Fibroblast of upper back skin (primary cell): ENCODE measurements at regions not wholly inside any gene's neighbourhood (a gene's known extent, or its start where the extent isn't known, plus 50 kb on each side); places are given as distances from the start of the nearest gene placed in this dataset.
"Not testable (repeated sequence)": the region's sequence is repeated elsewhere in the genome, so short reads cannot be mapped to it uniquely, and the experiment has no call there.

ENCODE experiments used
- DNase-seq: peaks from one replicate; pipeline ENCODE4 v3.0.0-alpha.2; 2013

DNA sequence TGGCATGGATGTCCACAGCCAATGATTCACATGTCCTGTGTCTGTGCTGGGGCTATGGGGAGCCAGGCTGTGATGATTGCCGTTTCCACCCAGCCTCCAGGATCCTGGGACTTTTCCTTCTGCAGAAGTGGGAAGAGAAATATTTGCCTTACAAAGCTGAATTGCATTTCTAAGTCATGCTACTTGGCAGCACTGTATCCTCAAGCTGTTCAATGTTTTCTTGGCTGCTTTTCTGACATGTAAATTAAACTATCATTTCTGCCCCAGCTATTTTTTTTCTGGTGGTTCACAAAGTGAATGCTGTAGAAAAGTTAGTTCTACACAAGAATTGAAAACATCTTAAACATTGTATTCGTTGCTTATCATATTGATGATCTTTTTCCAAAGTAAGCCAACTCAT lies 51.9 kb upstream of the TCERG1L start:
- no peak for DNase-seq

DNA sequence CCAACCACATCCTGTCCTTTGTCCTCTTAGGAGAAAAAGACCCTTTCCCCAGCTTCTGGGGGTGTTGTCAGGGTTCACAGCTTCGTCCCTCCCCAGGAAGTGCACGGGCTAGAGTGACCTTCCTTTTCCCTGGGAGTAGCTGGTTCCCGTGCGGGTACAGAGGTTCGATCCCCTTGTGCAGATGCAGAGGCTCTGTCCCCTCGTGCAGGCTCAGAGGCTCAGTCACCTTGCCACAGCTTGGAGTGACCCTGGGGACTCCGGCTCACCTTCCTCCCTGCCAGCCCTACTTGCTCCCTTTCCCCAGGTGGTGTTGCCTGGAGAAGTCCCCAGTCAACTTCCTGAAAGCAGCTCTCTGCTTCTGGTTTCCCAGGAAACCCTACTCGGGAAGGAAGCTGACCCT lies 60.0 kb upstream of the TCERG1L start:
- no peak for DNase-seq

DNA sequence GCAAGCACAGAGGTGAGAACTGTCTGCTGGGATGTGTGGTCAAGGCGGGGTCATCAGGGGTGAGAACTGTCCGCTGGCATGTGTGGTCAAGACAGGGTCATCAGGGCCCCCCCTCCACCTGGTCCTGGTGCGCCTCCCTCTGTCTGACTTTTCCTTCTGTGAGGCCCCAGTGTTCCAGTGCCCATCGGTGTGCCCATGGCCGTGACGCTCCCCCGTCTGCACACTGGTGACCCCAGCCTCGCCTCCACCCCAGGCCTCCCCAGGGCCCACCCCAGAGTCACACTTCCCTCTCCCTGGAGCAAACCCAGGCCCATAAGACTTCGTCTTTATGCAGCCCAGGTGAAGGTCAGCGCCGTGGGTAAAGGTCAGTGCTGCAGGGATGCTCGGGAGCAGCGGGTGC lies 70.1 kb upstream of the TCERG1L start:
- no peak for DNase-seq

DNA sequence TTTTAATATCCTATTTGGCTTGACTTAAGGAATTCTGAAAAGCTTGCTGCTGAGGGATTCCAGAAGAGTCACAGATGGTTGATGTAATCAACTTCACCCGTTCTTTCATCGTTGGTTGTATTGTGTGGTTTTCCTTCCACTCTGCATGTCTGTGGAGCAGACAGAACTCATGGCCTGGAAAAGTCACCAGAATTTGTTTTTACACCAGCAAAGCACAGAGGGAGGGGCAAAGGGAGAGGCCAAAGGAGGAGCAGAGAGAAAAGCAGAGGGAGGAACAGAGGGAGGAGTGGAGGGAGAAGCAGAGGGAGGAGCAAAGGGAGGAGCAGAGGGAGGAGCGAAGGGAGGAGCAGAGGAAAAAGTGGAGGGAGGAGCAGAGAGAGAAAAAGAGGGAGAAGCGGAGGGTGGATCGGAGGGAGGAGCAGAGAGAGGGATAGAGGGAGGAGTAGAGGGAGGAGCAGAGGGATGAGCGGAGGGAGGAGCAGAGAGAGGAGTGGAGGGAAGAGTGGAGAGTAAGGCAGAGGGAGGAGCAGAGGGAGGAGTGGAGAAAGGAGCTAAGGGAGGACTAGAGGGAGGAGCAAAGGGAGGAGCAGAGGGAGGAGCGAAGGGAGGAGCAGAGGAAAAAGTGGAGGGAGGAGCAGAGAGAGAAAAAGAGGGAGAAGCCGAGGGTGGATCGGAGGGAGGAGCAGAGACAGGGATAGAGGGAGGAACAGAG lies 73.8 kb upstream of the TCERG1L start:
- not testable (repeated sequence) for DNase-seq

DNA sequence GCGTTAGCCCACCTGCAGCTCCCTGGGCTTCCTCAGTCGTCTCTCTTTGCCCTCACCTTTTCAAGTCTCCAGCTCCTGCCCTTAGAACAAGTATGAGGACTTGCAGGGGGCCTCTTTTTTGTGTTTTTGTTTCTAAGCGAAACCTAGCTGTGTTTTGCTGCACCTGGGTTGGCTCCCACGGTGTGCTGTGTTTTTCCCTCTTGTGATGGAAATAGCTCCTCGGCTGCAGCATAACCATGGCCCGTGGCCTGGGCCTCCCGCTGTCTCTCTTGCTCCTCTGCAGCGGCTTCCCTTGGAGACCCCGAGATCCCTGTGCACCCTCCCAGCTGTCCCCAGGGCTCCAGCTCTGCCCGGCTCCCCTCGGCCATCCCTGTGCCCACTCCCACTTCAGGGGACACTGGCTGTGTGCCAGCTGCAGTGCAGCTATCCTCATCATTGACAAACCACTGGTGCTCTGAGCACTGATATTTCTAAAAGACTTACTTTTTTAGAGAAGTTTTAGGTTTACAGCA lies 75.6 kb upstream of the TCERG1L start:
- DNase-seq = no peak

DNA sequence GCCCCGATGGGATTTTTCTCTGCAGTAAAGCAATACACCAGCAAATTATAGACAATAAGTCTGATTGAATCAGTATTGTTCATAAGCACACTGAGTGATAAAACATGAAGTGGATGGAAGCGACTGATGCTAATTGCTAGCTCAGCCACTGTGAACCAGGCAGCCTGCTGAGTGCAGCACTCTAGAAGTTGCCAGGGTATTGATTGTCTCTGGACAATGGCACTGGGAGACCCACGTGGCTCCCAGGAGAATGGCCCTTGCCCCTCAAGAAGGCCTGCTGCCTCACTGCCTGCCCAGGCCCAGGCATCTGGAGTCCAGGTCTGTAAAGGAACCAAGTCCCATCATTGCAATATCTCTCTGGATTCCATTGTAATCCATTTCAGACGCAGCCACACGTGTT lies 80.4 kb upstream of the TCERG1L start:
- no peak for DNase-seq

DNA sequence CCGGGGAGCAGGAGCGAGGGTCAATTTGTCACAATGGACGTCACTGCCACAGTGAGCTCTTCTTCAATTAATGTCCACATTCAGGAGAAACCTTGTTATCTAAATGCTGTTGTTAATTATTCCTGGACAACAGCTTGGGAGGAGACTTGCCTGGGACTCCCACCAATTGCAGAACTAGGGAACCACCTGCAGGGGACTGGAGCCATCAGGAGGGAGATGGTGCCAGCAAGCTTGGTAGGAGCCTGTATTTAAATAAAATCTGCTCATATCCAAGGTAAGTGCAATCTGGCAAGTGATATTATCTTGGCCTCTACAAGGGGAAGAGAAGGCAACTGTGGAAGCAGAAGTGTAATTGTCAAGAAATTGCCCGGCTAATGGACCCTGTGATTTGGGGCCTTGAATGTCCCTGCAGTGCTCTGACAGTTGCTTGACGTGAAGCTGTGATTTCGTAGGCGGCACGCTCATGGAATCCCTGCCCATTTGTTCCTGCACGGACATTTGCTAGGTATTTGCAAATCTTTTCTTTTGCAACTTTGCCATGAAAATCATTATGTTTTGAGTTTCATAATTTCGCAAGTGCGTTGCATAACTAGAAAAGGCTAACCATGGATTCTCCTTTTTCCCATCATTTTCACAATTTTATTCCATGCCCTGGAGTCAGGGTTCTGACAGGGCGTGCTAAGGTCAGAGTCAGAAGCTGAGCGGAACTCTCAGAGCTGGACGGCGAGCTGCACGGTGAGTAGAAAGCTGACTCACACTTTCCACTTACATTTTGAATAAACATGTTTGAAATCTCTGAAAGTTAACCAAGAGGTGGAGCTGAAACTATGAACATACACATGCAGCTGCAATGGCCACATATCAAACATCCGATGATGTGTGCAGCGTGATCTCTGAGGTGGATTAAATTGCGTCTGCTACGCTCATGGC lies 84.9 kb upstream of the TCERG1L start:
- peak; percentile 7 for DNase-seq

DNA sequence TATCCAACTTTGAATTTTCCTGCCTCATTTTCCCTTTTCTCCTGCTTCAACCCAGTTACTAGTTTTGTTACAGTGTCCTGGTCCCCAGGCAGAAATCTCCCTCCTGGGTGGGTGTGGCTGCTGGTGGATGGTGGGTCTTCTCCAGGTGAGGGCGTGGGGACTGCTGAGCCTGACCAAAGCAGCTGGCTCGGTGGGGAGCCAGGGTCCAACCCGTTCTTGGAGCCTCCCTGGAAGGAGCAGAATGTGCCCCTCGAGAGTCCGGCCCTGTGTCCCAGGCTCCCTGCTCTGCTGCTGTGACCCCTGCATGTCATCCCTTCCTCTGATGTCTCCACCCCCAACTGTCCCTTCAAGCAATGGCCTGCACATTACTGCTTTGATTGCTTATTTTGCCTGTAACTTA lies 86.6 kb upstream of the TCERG1L start:
- no peak for DNase-seq

DNA sequence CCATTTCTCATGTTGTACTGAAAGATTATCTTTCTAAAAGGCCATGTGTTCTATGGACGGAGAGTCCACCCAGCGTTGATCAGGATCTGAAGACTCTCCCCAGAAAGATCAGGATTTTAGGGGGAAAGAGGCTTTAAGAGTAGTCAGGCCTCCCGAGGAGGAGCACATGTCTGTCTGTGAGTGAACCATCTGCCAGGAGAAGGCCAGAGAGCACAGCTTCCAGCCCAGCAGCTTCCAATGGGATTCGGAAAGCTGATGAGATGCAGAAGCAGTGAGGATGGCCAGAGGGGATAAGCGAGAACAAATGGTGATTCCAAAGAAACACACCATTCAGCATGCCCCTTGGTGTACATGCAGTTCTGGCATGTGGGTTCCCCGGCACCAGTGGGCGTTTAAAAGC lies 88.5 kb upstream of the TCERG1L start:
- no peak for DNase-seq

DNA sequence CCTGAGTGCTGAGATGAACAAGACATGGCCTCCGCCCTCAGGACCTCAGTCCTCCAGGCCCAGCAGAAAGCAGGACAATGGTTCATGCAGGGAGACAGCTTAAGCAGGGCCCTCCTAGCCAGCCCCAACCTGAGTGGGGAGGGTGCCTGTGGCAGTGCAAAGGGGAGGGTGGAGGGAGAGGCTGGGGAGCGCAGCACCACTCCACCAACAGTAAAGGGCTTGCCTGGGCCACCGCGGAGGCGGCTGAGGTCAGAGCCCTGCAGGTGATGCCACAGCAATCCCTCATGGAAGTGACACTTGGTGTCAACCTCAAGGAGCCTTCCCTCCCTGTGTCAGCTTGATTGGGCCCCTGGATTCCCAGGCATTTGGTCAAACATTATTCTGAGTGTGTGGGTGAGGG lies 89.0 kb upstream of the TCERG1L start:
- no peak for DNase-seq

DNA sequence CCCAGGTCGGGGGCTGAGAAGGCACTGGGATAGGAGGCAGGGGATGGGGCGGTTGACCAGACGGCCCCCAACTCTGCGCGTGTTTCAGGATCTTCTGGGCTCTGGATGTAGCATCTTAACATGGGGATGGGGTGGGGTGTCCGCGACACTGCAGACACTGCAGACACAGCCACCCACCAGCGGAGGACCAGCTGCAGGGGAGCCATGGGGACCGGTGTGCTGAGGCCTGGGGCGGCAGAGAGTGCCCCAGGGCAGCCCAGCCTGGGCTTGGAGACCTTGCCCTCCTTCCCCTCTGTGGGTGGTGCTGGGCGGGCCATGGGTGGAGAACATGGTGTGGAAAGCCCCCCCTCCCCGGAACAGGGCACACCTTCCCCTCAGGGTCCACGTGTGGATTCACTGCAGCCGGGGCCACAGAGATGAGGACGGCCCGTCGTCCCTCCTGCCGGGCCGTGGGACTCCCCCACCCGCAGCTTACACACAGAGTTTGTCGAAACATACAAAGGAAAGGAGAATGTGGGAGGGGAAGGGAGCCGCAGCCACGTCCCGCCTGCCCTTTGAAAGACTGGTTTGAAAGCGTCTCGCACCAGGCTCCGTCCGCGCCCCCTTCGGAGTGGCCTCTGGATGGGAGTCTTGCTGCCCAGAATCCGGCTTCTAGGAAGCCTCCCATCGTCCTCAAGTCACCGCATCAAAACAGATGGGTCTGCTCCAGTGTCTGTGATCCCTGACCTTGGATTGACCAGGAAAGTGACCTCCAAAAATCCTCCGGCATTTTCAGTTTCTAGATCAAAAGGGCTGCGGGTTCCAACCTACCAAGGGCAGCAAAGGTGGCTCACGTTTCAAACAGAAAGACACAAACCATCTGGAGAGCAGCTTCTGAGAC lies 91.5 kb upstream of the TCERG1L start:
- DNase-seq = no peak

DNA sequence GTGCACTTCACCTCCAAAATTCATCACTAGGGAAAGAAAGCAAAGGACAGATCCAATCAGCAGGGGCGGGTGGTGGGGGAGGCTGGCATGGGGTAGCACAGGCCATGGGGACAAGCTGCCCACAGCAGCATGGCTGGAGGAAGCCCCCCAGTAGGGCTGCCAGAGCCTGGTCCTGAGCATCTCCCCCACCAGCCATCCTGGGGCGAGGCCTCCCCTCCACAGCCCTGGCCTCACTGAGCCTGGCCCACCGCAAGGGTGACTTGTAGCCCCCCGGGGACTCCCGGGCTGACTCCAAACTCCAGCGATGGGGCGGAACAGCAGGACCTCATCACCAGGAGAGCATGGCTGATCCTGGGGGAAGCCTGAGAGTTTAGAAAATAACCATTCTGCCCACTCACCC lies 92.4 kb upstream of the TCERG1L start:
- DNase-seq = no peak

DNA sequence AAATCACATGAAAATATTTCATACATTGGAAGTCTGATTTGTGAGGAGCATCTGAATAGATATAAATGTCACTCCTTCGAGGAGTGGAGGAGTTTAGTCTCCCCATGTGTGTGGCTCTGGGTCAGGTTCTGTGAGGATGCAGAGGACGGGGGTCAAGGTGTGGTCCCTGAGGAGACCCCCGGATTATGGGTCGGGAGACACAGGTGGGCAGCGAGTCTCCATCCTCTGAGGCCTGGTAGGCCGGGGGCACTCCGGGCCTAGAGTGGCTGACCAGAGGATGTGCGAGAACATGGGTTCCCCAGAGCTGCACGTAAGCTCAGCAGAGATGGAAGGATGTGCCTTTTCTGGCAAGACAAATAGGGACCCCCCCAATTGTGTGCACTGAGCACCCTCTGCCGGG lies 93.4 kb upstream of the TCERG1L start:
- no peak for DNase-seq

DNA sequence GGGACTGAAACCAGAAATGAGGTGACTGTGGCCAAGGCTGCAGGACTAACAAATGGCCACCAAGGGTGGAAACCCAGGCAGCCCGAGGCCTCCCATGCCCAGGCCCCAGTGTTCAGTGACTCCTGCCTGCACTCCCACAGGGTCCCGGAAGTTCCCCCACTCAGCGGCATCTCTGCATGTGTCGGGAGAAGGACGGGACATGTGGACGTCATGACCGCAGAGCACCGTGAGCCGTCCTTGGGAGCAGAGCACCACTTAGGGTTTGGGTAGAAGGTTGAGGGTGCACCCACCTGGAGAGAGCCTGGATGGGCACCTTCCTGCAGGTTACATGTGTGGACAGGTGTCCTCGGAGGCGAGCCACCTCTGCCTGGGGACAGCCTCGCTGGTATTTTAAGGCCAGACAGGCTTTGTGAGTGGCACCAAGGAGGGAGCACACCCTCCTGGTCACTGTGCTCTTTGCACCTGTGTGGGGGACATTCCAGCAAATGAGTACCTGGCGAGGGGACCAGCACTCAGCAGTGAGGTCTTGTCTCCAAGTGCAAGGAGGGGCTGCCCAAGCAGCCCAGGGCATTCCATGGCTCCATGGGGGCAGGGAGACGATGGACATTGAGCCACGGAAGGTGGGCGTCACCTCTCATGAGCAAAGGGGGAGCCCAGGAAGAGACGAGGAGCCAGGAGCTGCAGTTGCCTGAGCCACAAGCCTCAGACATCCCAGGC lies 95.3 kb upstream of the TCERG1L start:
- no peak for DNase-seq

DNA sequence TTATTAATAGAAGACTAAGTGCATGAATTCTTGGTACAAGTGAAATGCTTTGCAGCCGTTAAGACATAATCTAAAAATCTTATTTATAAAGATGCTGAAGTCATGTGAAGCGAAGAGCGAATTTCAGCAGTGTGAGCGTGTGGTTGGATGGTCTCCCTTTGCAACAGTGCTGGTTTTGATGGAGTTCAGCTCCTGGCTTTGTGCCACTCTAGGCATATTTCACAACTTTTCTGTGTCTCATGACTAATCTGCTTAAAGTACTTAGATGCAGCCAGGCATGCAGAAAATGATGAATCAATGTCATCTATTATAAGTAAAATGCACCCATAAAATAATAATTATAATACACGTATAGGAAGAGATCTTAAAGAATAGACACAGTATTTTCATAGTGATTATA lies 107.2 kb upstream of the TCERG1L start:
- DNase-seq = peak; percentile 16

DNA sequence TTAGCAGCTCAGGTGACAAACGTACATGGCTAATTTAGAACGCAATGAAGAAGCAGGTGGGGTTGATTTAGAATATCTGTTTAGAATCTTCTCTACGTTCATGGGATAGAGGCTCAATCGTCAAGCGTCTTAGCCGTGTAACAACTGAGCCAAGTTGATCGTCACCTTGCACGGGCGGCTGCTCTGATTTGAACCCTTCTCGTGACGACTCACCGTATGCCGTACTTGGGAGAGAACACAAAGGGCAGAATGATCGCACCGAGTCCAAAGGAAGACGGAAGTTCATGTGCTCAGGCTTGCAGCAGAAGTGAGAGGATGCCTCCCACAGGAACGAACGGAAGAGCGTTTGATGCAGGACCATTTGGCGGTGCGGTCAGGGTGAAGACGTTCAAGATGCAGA lies 108.3 kb upstream of the TCERG1L start:
- no peak for DNase-seq

DNA sequence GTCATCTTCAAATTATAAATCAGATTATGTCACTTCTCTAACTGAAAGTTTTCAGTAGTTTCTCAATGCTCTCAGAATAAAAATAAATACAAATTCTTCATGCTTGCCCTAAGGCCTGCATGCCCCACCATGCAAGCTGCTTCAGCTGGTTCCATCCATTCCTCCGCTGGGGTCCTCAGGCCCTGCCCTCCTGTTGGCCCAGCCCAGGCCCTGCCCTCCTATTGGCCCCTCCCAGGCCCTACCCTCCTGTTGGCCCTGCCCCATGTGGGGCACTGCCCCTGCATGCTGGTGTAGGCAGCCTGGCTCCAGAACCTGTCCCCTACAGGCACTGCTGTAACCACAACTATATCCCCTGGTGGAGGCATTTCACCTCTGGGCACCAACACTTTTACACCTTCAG lies 109.3 kb upstream of the TCERG1L start:
- DNase-seq = no peak

DNA sequence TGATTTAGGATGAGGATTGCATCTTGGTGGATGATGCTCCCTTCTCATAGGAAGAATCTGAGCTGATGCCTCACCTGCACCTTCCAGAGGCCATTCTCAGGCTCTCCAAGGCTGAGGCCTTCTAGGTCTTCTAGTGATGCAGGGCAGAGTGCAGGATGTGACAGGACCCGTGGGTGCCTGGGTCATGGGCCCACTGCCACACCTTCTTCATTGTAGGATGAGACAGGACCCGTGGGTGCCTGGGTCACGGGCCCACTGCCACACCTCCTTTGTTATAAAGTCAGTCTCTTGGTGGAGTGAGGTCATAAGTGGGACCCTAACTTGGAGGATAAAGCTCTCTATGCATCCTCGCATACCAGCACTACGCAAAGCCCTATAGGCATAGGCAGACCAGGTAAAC lies 109.9 kb upstream of the TCERG1L start:
- no peak for DNase-seq

DNA sequence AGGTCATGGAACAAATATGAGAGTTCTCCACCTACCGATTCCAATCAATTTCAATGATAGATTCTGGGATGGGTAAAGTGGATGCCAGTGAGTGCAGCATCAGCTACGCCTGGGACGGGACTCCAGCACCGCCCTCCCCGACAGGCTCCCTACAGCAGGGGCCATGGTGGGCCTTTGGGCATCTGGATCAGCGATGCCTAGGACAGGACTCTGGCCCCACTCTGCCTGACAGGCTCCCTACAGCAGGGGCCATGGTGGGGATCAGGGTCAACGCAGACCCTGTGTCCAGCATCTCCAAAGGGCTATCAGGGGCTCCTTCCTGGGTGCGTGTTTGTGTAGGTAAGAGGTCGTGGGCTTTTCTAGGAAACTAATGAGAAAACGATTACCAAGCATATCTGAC lies 111.2 kb upstream of the TCERG1L start:
- no peak for DNase-seq

DNA sequence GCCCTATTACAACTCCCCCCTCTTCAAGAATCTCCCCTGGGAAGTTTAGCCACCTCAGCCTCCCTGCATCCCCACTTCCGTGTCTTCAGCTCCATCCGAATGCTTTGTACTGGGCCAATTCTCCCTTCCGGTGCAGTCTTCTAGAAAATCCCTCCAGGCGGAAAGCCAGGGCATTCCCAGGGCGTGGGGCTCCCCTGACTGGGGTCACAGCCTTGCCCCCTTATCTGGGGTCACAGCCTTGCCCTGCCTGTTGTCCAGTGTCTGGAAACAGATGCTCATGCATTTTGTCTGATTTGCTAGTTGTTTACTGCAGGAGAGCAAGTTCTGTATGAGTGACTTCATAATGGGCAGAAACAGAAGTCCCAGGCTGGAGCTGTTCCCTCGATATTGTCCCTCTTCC lies 112.5 kb upstream of the TCERG1L start:
- no peak for DNase-seq

DNA sequence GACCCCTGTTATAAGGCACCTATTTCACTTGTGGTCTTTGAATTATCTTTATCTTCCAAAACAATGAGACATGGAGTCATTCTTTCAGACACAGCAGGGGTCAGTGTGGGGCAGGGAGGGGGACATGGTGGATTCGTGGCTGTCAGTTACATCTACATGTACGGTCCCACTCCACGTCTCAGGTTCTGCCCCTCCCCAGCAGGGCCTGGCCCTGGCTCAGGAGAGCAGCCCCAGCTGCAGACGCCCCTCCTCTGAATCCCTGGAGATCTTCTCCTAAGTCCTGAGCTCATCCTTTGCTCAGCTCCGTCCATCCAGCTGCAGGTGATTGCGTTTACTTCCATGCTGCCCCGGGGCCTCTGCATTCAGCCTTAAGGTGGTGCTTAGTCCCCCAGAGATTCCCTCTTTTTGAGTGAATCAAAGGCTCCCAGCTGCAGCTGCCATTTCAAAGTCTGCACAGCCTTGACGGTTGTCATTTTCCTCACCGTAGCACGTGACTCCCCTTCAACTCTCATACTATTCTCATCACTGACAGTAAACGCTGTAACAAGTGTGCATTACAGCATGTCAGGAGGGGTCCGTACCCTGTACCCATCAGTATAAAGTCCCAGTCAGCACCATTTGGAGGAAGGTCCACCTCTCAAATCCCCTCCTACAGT lies 113.4 kb upstream of the TCERG1L start:
- no peak for DNase-seq
